CD4-positive, alpha-beta T cell treated with Interleukin-15 for 4 hours (primary cell): ENCODE measurements at regions not wholly inside any gene's neighbourhood (a gene's known extent, or its start where the extent isn't known, plus 50 kb on each side); places are given as distances from the start of the nearest gene placed in this dataset.

Experiments
- DNase-seq: peaks from one replicate; pipeline ENCODE4 v3.0.0-alpha.2; 2020; ENCODE audit warnings: low spot score

DNA sequence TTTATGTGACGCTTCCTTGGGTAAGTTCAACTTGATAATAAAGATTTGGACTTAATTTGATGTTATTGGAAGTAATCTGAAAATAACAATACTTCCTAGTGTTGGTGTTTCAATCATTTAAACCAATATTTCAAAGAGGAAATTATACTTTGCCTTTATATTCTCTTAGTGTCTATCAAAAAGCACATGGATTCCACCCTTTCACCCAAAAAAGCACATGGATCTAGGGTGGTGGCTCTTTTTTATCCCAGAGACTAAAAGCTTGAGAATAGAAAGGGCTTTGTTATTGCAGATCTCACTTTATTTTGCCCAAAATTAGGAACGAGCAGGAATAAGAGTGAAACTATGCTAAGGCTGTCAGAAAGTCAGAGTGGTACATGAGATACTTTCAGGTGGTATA lies 75.1 kb upstream of the RASGEF1B start:
- no peak for DNase-seq

DNA sequence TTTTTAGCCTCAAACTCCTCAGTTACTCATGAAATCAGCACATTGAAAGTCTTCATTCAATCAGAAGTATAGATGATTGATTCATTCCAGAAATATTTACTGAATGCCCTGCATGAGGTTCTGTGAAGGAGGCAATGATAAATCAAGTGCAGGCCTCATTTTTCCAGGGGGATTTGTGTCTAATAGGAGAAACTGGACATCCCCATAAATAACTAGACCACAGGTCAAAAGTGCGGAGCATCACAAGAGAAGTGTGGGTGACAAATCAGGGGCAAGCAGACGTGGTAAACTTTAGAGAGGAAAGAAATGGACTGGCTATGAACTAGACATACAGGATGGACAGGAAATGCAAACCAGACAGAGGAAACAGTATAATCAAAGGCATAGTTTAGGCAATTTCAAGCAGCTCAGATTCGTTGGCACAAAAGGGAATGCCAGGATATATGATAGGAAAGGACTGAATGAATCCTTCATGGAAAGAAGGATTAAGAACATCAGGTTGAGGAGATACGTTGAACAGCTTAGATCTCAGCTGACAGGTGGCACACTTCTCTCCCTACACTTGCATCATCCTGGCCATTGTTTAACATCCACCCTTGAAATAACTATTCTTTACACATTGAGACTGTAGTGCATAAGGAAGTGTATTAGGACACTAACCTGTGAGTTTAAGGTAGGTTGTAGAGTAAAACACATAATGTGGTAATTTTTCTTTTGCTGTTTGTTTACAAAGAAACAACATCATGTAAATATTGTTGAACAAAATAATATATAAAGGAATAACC lies 69.6 kb upstream of the RASGEF1B start:
- no peak for DNase-seq

DNA sequence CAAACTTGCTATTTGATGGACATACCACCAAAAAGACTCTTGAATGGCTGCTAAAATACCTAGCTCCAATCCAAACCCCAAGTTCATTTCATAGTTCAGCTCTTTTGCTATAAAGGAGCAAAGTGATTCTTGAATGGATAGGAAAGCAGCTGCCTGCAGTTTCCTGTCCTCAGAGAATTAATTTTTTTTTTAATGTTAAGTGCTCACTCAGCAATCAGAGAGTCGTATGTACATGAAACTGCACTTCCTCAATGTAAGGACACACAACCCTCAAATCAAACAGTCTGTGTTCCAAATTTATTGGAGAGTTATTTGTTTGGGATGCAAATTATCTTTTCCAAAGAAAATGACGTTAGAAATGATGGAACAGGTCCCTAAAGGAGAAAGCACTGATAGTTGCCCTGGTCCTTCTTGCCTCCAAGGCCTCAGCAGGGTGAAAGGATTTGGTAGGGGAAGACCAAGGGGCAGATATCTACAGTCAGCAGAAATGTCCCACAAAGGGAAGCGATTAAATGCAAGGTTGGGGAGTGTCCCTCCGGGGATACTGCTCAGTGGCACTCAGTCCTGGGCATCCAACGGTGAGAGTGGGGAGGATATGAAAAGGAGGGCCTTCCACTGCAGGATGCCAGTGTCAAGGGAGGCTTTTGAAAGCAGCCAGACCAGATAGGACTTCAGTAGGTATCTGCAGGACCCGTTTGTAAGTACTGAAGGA lies 67.2 kb upstream of the RASGEF1B start:
- no peak for DNase-seq

DNA sequence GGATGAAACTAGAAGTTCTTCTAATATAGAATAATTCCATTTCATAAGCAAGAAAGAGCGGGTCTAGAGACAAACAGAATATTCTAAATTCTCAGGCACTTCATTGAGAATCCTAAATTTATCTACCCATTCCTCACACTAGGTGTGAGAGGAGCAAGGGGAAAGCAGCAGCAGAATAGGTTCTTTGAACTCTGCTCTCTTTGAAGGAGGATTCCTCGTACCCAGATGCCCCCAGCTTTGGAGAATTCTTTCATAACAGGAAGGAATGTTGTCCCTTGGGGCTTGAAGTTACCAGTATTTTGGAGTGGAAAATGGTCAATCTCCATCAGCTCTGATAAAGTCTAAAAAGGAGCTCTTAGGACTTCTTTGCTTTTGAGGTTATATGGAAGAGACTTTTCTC lies 59.7 kb upstream of the RASGEF1B start:
- DNase-seq, result no peak

DNA sequence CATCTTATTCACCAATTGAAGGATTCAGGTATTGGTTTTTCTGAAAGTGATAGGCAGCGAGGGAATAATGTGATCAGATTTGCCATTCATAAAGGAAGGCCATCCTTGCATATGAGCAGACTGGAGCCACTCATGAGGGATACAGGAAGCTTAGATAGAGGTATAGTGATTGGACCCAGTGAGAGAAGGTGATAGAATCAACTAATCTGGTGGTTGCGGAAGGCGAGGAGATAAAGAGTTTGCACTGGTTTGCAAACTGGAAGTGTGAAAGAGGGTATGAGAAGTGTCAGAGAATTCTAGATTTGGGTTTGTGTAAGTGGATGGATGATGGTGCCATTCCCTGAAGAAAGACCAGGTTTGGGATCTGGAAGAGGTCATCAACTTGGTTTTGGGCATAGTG lies 57.3 kb upstream of the RASGEF1B start:
- DNase-seq, result no peak

- DNase-seq, result no peak
These were observed 56.5 kb upstream of the RASGEF1B start for GRCh38 chr4:81528200-81528599.

- no peak for DNase-seq
These were observed 56.0 kb upstream of the RASGEF1B start for GRCh38 chr4:81527709-81528108.

DNA sequence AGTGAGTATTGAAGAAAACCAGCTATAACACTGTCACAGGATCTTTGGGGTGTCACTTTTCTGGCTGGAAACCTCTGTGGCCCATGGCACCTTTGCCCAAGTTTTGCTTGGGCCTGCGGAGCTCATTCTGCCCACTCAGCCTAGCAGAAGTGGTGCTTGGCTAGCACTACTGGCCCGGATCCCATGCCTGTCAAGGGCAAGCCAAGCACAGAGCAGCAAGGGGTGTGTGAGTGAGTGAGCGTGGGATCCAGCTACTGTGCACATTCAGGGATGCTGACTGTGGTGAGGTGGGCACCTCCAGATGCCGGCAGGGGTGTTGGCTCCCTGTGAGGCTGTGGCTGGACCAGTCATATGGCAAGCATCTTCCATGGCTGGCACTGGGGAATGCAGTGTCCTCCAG lies 55.4 kb upstream of the RASGEF1B start:
- no peak for DNase-seq

- DNase-seq, result no peak
These were observed 55.0 kb upstream of the RASGEF1B start for GRCh38 chr4:81526706-81527105.

DNA sequence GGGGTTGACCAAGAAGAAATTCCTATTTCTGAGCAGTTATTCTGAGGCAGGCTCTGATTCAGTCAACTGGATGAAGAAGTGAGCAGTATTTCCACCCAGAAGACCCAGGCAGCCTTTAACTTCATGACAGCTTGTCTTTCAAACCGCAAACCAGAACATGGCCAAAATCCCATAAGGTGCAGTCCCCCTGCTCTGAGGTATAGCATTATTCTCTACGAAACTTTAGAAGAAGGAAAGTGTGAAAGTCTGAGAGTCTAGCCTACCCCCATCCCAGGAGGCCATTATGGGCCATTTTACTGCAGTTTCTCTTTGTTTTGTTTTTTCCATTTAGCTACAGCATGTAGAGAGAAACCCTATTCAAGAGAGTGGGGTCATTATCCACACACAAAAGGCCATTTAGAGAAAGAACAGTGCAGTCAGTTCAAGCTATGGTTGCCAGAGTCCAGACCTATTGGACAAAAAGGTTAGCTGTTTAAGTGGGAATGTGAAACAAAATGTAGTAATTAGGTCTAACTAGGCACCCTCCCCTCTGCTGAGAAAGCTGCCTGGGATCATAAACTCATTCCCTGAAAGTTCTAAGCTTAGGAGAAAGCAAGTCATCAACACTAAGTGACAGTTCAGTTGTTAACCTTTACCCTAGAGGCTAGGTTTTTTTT lies 52.1 kb upstream of the RASGEF1B start:
- no peak for DNase-seq

DNA sequence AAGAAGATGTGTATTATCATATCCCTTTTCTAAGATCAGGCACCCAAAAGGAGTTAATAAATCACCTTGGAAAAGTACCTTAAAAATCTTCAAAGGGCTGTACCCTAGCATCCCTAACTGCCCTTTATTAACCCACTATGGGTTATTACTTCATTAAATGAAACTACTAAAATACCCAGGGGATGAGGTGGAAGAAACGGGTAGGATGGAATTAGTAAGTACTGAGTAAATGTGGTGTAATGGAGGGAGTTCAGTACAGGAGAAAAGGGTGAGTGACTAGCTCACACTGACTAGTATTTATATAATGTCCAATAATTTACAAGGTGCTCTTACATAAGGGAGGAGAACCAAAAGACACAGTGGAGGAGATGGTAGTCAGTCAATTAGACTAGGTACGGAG lies 51.0 kb upstream of the RASGEF1B start:
- DNase-seq, result no peak

- no peak for DNase-seq
These were observed 50.0 kb upstream of the RASGEF1B start for GRCh38 chr4:81521708-81522107.
